ENCODE measurements at regions not wholly inside any gene's neighbourhood (a gene's known extent, or its start where the extent isn't known, plus 50 kb on each side); places are given as distances from the start of the nearest gene placed in this dataset.

DNA sequence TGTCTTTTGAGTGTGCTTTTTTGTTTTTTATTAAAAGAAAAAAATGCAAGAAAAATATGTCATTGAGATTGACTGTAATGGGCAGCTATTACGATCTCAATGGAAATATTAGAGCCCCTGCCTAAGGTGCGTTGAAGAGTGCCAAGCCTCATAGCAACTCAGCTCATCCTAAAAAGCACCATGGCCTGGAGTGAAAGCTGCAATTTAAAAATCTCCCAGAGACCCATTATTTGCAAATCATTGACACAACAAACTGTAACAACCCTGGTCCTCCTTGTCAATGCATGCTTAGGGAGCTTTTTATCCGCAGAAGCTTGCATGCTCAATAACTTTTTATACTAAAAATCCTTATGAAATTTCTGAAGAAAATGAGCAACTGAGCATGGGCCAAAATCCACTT is 954.5 kb downstream of the ADGRL2 start:
- no peaks in the 10 kb centered on the region for H3K36me3 ChIP-seq (ENCODE audit: control insufficient read depth, low read length)
- TF ChIP-seq EZH2phosphoT487 (IDR thresholded peaks at IDR 0.05; ENCODE audit: borderline replicate concordance, low read length) (no peak), CTCF (IDR thresholded peaks at IDR 0.05; ENCODE audit: low read depth, low read length, poor library complexity, severe bottlenecking) (no peak)
- no peaks in the 10 kb centered on the region for H3K9me3 ChIP-seq (ENCODE audit: control insufficient read depth, insufficient read depth, low read length)
- no peaks in the 10 kb centered on the region for H3F3A ChIP-seq (ENCODE audit: control insufficient read depth, insufficient read depth)
- no peaks in the 10 kb centered on the region for H3K79me2 ChIP-seq (ENCODE audit: control insufficient read depth, low read length)
- no peaks in the 10 kb centered on the region for H3K27me3 ChIP-seq (ENCODE audit: control insufficient read depth, low read length)
- H3K4me3 ChIP-seq (ENCODE audit: low read length) = no peak overlapping the region
- H3K27ac ChIP-seq (ENCODE audit: low read depth, low read length) = no peak overlapping the region
- H3K4me1 ChIP-seq (ENCODE audit: control insufficient read depth, low read length) = no peaks in the 10 kb centered on the region
- no peaks in the 10 kb centered on the region for H4K20me1 ChIP-seq (ENCODE audit: control insufficient read depth, insufficient read depth, low read depth, low read length)
- no peaks in the 10 kb centered on the region for H3K9me2 ChIP-seq (replicated peaks; ENCODE audit: control insufficient read depth, low read length)
- H3K4me2 ChIP-seq (ENCODE audit: low read length) = no peak overlapping the region

GRCh38 chr1:82752046-82752445 is 951.3 kb downstream of the ADGRL2 start:
- H3F3A ChIP-seq (ENCODE audit: control insufficient read depth, insufficient read depth) = no peaks in the 10 kb centered on the region
- H3K79me2 ChIP-seq (ENCODE audit: control insufficient read depth, low read length) = no peaks in the 10 kb centered on the region
- TF ChIP-seq EZH2phosphoT487 (IDR thresholded peaks at IDR 0.05; ENCODE audit: borderline replicate concordance, low read length) (no peak), CTCF (IDR thresholded peaks at IDR 0.05; ENCODE audit: low read depth, low read length, poor library complexity, severe bottlenecking) (no peak)
- H3K9me2 ChIP-seq (replicated peaks; ENCODE audit: control insufficient read depth, low read length) = no peaks in the 10 kb centered on the region
- H3K4me3 ChIP-seq (ENCODE audit: low read length) = no peak overlapping the region
- no peaks in the 10 kb centered on the region for H3K36me3 ChIP-seq (ENCODE audit: control insufficient read depth, low read length)
- H4K20me1 ChIP-seq (ENCODE audit: control insufficient read depth, insufficient read depth, low read depth, low read length) = no peaks in the 10 kb centered on the region
- no peaks in the 10 kb centered on the region for H3K4me1 ChIP-seq (ENCODE audit: control insufficient read depth, low read length)
- H3K27me3 ChIP-seq (ENCODE audit: control insufficient read depth, low read length) = no peaks in the 10 kb centered on the region
- H3K27ac ChIP-seq (ENCODE audit: low read depth, low read length) = no peak overlapping the region
- H3K4me2 ChIP-seq (ENCODE audit: low read length) = no peak overlapping the region
- no peaks in the 10 kb centered on the region for H3K9me3 ChIP-seq (ENCODE audit: control insufficient read depth, insufficient read depth, low read length)

DNA sequence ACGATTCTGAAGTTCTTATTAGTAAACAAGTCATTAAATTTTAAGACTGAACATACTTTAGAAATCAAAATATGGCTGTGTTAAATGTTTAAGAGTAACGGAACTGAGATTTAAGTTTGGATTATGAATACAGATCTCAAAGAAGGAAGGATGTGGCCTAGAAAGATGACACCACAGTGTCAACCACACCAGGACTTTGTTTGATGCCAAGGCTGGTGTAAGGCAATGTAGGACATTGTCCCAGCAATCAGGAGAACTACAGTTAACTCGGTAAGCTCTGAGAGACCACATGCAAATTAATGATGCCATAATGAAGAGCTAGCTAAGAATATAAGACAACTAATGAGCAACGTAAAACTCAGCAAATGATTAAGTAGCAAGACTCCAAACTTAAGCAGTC is 932.9 kb downstream of the ADGRL2 start:
- H3K9me3 ChIP-seq (ENCODE audit: control insufficient read depth, insufficient read depth, low read length) = no peaks in the 10 kb centered on the region
- no peaks in the 10 kb centered on the region for H3K9me2 ChIP-seq (replicated peaks; ENCODE audit: control insufficient read depth, low read length)
- H3K27ac ChIP-seq (ENCODE audit: low read depth, low read length) = no peak overlapping the region
- H3F3A ChIP-seq (ENCODE audit: control insufficient read depth, insufficient read depth) = no peaks in the 10 kb centered on the region
- H3K4me2 ChIP-seq (ENCODE audit: low read length) = no peak overlapping the region
- no peaks in the 10 kb centered on the region for H4K20me1 ChIP-seq (ENCODE audit: control insufficient read depth, insufficient read depth, low read depth, low read length)
- H3K36me3 ChIP-seq (ENCODE audit: control insufficient read depth, low read length) = no peaks in the 10 kb centered on the region
- H3K27me3 ChIP-seq (ENCODE audit: control insufficient read depth, low read length) = no peaks in the 10 kb centered on the region
- no peaks in the 10 kb centered on the region for H3K79me2 ChIP-seq (ENCODE audit: control insufficient read depth, low read length)
- no peak overlapping the region for H3K4me3 ChIP-seq (ENCODE audit: low read length)
- H3K4me1 ChIP-seq (ENCODE audit: control insufficient read depth, low read length) = no peaks in the 10 kb centered on the region
- TF ChIP-seq EZH2phosphoT487 (IDR thresholded peaks at IDR 0.05; ENCODE audit: borderline replicate concordance, low read length) (no peak), CTCF (IDR thresholded peaks at IDR 0.05; ENCODE audit: low read depth, low read length, poor library complexity, severe bottlenecking) (no peak)

- no peak overlapping the region for H3K27ac ChIP-seq (ENCODE audit: low read depth, low read length)
- H4K20me1 ChIP-seq (ENCODE audit: control insufficient read depth, insufficient read depth, low read depth, low read length) = no peaks in the 10 kb centered on the region
- H3K9me3 ChIP-seq (ENCODE audit: control insufficient read depth, insufficient read depth, low read length) = no peaks in the 10 kb centered on the region
- H3K79me2 ChIP-seq (ENCODE audit: control insufficient read depth, low read length) = no peaks in the 10 kb centered on the region
- H3K9me2 ChIP-seq (replicated peaks; ENCODE audit: control insufficient read depth, low read length) = no peaks in the 10 kb centered on the region
- no peaks in the 10 kb centered on the region for H3F3A ChIP-seq (ENCODE audit: control insufficient read depth, insufficient read depth)
- no peak overlapping the region for H3K4me2 ChIP-seq (ENCODE audit: low read length)
- H3K4me1 ChIP-seq (ENCODE audit: control insufficient read depth, low read length) = no peaks in the 10 kb centered on the region
- no peaks in the 10 kb centered on the region for H3K36me3 ChIP-seq (ENCODE audit: control insufficient read depth, low read length)
- no peaks in the 10 kb centered on the region for H3K27me3 ChIP-seq (ENCODE audit: control insufficient read depth, low read length)
- no peak for TF ChIP-seq CTCF (IDR thresholded peaks at IDR 0.05; ENCODE audit: low read depth, low read length, poor library complexity, severe bottlenecking)
- no peak for TF ChIP-seq EZH2phosphoT487 (IDR thresholded peaks at IDR 0.05; ENCODE audit: borderline replicate concordance, low read length)
- no peak overlapping the region for H3K4me3 ChIP-seq (ENCODE audit: low read length)
Observed at GRCh38 chr1:82731216-82731615, 930.5 kb downstream of the ADGRL2 start.
